Upper lobe of right lung (tissue), 1 donor: ENCODE measurements at regions not wholly inside any gene's neighbourhood (a gene's known extent, or its start where the extent isn't known, plus 50 kb on each side); places are given as distances from the start of the nearest gene placed in this dataset.

Experiments used
- ATAC-seq: fragments of 200-7000 bp; cut with Tn5 transposase; one replicate; pipeline ENCODE4 v1.9.1; 2020; ENCODE audit warnings: mild to moderate bottlenecking, moderate library complexity
- DNase-seq: peaks from one replicate; pipeline ENCODE4 v3.0.0-alpha.2; 2020
- H3K27ac ChIP-seq: fragments of 200-600 bp; one replicate; pipeline ENCODE4 v1.8.0; 2022
- H3K27me3 ChIP-seq: fragments of 200-600 bp; one replicate; pipeline ENCODE4 v1.8.0; 2022; ENCODE audit warnings: mild to moderate bottlenecking
- H3K36me3 ChIP-seq: fragments of 200-600 bp; one replicate; pipeline ENCODE4 v1.8.0; 2022
- H3K4me1 ChIP-seq: fragments of 200-600 bp; one replicate; pipeline ENCODE4 v1.8.0; 2022
- H3K4me3 ChIP-seq: fragments of 200-600 bp; one replicate; pipeline ENCODE4 v1.8.0; 2022; ENCODE audit warnings: mild to moderate bottlenecking
- H3K9me3 ChIP-seq: fragments of 200-600 bp; one replicate; pipeline ENCODE4 v1.8.0; 2022
- intact Hi-C: fragments of 100-400 bp; cut with DNase I; formaldehyde crosslinking; loops from one replicate; pipeline ENCODE4 v1.11.0; 2022
- TF ChIP-seq, protein P1 (sequence below): fragments of 200-600 bp; IDR thresholded peaks from one replicate; pipeline ENCODE4 v1.8.0; 2022; ENCODE audit warnings: antibody characterized with exemption
- donor health status: DM: no; HTN: yes; CAD: no; lungs with severe emphysema.

DNA sequence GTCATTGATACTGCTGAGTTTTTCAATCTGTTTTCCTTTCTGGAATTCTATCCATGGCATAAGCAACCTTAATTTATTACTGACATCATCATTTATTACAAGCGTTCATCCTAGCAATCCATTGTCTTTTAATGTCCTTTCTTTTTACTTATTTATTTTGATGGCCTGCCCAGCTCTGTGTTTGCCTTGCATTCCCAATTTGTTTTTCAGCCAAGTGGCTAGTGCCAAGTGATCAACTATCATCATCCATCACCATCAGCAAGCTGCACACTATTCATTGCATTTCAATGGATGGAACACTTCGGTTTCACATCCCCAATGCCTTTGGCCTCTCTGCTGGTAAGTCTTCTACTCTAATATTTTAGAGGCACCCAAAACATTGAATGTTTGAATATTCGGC lies 831.7 kb upstream of the EPHA5 start:
- Histone ChIP-seq H3K27me3 (no peaks in the 10 kb centered on the region), H3K4me3 (no peak overlapping the region), H3K9me3 (no peaks in the 10 kb centered on the region), H3K4me1 (no peaks in the 10 kb centered on the region), H3K27ac (no peak overlapping the region), H3K36me3 (no peaks in the 10 kb centered on the region)
- ATAC-seq (no peak), DNase-seq (no peak)
- TF ChIP-seq, protein P1, sequence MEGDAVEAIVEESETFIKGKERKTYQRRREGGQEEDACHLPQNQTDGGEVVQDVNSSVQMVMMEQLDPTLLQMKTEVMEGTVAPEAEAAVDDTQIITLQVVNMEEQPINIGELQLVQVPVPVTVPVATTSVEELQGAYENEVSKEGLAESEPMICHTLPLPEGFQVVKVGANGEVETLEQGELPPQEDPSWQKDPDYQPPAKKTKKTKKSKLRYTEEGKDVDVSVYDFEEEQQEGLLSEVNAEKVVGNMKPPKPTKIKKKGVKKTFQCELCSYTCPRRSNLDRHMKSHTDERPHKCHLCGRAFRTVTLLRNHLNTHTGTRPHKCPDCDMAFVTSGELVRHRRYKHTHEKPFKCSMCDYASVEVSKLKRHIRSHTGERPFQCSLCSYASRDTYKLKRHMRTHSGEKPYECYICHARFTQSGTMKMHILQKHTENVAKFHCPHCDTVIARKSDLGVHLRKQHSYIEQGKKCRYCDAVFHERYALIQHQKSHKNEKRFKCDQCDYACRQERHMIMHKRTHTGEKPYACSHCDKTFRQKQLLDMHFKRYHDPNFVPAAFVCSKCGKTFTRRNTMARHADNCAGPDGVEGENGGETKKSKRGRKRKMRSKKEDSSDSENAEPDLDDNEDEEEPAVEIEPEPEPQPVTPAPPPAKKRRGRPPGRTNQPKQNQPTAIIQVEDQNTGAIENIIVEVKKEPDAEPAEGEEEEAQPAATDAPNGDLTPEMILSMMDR, result no peak
- intact Hi-C loops, result no loop called here

DNA sequence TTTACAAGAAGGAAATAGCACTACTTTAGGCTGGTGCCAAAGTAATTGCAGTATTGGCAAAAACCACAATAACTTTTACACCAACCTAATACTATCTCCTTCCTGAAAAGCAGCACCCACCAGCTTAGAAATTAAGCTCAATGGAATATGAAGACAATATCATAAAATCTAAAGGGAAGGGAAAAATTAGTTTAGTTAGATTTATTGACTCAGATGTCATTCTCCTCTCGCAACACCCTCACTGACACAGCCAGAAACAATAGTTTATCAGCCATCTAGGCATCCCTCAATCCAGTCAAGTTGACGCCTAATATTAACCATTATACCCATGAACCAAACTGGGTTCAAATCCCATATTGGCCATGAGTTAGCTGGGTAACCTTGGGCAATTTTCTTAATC lies 820.4 kb upstream of the EPHA5 start:
- intact Hi-C loops, result no loop called here

GRCh38 chr4:66489783-66490452 lies 819.6 kb upstream of the EPHA5 start:
- ATAC-seq (no peak), DNase-seq (no peak)
- intact Hi-C loops, result no loop called here
- TF ChIP-seq, protein P1, result no peak
- Histone ChIP-seq H3K9me3 (no peaks in the 10 kb centered on the region), H3K4me1 (no peaks in the 10 kb centered on the region), H3K36me3 (no peaks in the 10 kb centered on the region), H3K27ac (no peak overlapping the region), H3K4me3 (no peak overlapping the region), H3K27me3 (no peaks in the 10 kb centered on the region)

More for the DNA sequence above, 820.4 kb upstream of the EPHA5 start:
- no peaks in the 10 kb centered on the region for H3K27me3 ChIP-seq
- H3K27ac ChIP-seq, result no peak overlapping the region
- no peaks in the 10 kb centered on the region for H3K9me3 ChIP-seq
- no peak overlapping the region for H3K4me3 ChIP-seq
- no peak for ATAC-seq
- TF ChIP-seq, protein P1, result no peak
- no peaks in the 10 kb centered on the region for H3K36me3 ChIP-seq
- no peak for DNase-seq
- no peaks in the 10 kb centered on the region for H3K4me1 ChIP-seq

GRCh38 chr4:66489370-66489769 lies 819.1 kb upstream of the EPHA5 start:
- Histone ChIP-seq H3K4me1 (no peaks in the 10 kb centered on the region), H3K36me3 (no peaks in the 10 kb centered on the region), H3K9me3 (no peaks in the 10 kb centered on the region), H3K27ac (no peak overlapping the region), H3K4me3 (no peak overlapping the region), H3K27me3 (no peaks in the 10 kb centered on the region)
- no peak for DNase-seq
- intact Hi-C loops, result no loop called here
- no peak for ATAC-seq
- TF ChIP-seq, protein P1, result no peak

DNA sequence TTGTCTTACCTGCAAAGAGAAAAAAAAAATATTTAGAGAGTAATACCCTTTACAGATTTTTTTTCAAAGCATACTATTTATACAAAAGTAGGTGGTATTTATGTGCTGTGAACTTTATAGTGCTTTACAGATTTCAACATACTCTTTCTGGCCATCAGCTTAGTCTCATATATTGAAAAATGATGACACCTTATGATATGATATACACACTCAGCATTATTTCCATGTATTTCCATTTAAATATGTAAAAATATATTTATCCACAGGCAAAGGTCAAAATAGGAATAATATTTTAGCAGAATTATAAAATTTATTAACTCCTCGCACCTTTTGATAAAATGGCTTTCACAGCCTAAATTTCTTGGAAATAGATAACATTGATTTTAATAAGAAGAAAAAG lies 815.8 kb upstream of the EPHA5 start:
- ATAC-seq (no peak), DNase-seq (no peak)
- H3K4me1 ChIP-seq, result no peaks in the 10 kb centered on the region
- no peak overlapping the region for H3K27ac ChIP-seq
- no peaks in the 10 kb centered on the region for H3K27me3 ChIP-seq
- no peaks in the 10 kb centered on the region for H3K36me3 ChIP-seq
- TF ChIP-seq, protein P1, result no peak
- H3K9me3 ChIP-seq, result no peaks in the 10 kb centered on the region
- no peak overlapping the region for H3K4me3 ChIP-seq
- intact Hi-C loops, result no loop called here

DNA sequence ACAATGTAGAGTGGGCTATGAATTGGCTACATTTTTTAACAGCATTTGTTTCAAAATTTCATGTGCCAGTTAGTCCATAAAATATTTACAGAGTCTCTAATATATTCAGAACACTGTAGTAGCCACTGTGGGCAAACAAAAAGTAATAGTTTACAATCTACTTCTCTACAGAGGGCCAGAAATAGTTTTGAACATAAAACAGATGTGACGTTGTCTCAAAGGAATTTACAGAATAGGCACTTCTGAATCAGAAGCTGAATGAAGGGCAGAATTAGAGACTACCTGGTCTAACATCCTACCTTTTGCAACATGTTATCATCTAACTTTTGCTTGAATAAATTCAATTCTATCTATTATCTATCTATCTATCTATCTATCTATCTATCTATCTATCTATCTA lies 811.9 kb upstream of the EPHA5 start:
- Histone ChIP-seq H3K4me3 (no peak overlapping the region), H3K27ac (no peak overlapping the region), H3K4me1 (no peaks in the 10 kb centered on the region), H3K9me3 (no peaks in the 10 kb centered on the region), H3K36me3 (no peaks in the 10 kb centered on the region), H3K27me3 (no peaks in the 10 kb centered on the region)
- DNase-seq (no peak), ATAC-seq (no peak)
- TF ChIP-seq, protein P1, result no peak
- intact Hi-C loops, result no loop called here
